Sigmoid colon (tissue), 6 donors: ENCODE measurements at regions not wholly inside any gene's neighbourhood (a gene's known extent, or its start where the extent isn't known, plus 50 kb on each side); places are given as distances from the start of the nearest gene placed in this dataset.

Experiments used
- DNase-seq: peaks from one replicate; pipeline ENCODE4 v3.0.0-alpha.2; 2019
- H3K27ac ChIP-seq, 4 donors: fragments of 200-600 bp; sonication (generic); one replicate each; pipeline ENCODE4 v1.5.1; 2016 to 2019; ENCODE audit warnings: mild to moderate bottlenecking in 1 of 4
- H3K27me3 ChIP-seq, 3 donors: fragments of 200-600 bp; sonication (generic); one replicate each; pipeline ENCODE4 v1.5.1; 2019; ENCODE audit warnings: mild to moderate bottlenecking in 1 of 3
- H3K36me3 ChIP-seq, 4 donors: fragments of 200-600 bp; sonication (generic); one replicate each; pipeline ENCODE4 v1.5.1; 2016 to 2019
- H3K4me1 ChIP-seq, 4 donors: fragments of 200-600 bp; sonication (generic); one replicate each; pipeline ENCODE4 v1.5.1; 2017 to 2019
- H3K4me3 ChIP-seq, 4 donors: fragments of 200-600 bp; sonication (generic); one replicate each; pipeline ENCODE4 v1.5.1; 2017 to 2019; ENCODE audit warnings: mild to moderate bottlenecking in 2 of 4, moderate library complexity in 1 of 4
- H3K9me3 ChIP-seq, 4 donors: fragments of 200-600 bp in 3 of 4; sonication (generic) in 3 of 4; one replicate each; pipeline versions ENCODE4 v1.5.1 to v1.6.1; 2013 to 2019
- CTCF ChIP-seq, 4 experiments: fragments of 450-650 bp in 3 of 4; fragments of 200-600 bp in 1 of 4; IDR thresholded peaks; one replicate each; pipeline ENCODE4 v1.5.1; 2016 to 2019; ENCODE audit warnings: antibody characterized with exemption in 4 of 4, mild to moderate bottlenecking in 3 of 4, moderate library complexity in 2 of 4
- EP300 ChIP-seq, 4 donors: sonication (generic); formaldehyde crosslinking; IDR thresholded peaks; one replicate each; pipeline ENCODE4 v1.6.1; 2017; ENCODE audit warnings: antibody characterized with exemption in 4 of 4
- POLR2A ChIP-seq, 2 donors: fragments of 450-650 bp; IDR thresholded peaks; one replicate each; pipeline ENCODE4 v1.6.1; 2016; ENCODE audit warnings: antibody characterized with exemption in 2 of 2, mild to moderate bottlenecking in 2 of 2, moderate library complexity in 2 of 2
- POLR2AphosphoS5 ChIP-seq, 4 donors: sonication (generic); formaldehyde crosslinking; IDR thresholded peaks; one replicate each; pipeline ENCODE4 v1.6.1; 2017; ENCODE audit warnings: antibody characterized with exemption in 4 of 4
- WGBS, 2 donors: extraction: QIAGEN DNeasy Blood & Tissue Kit; methylation state at CpG; one replicate each; pipeline ENCODE4 v1.1.7; 2013; 5-methylcytosine and 5-hydroxymethylcytosine counted together
- intact Hi-C: fragments of 100-400 bp; cut with DNase I; formaldehyde crosslinking; loops from one replicate; pipeline ENCODE4 v1.15.1; 2023
- donor health status: healthy with polysubstance abuse.
- donor health status: healthy.

- DNase-seq: no peak
- Histone ChIP-seq H3K27me3 (no peaks in the 10 kb centered on the region), H3K4me3 (no peak overlapping the region), H3K36me3 (no peaks in the 10 kb centered on the region), H3K9me3 (no peaks in the 10 kb centered on the region), H3K27ac (peak overlapping the region in 2 of 4 donors; percentile 13 to 36), H3K4me1 (peaks cover 0 to 38% (median 14%) of the 10 kb centered on the region in 4 donors)
- WGBS, 2 donors: 40 to 55% methylated on average over 7 of the region's 7 CpGs
- intact Hi-C loops: no loop called here
- TF ChIP-seq CTCF (IDR thresholded peaks at IDR 0.05): peak in 3 of 4 experiments; percentile 25 to 42 (median 31)
- TF ChIP-seq POLR2A (IDR thresholded peaks at IDR 0.05): no peak
Measured at GRCh38 chr21:27802816-27803475, 836.1 kb upstream of the ADAMTS5 start.

- WGBS, 2 donors: 74 to 80% methylated on average over 8 of the region's 8 CpGs
- no peak overlapping the region for H3K4me3 ChIP-seq
- H3K9me3 ChIP-seq: no peaks in the 10 kb centered on the region
- TF ChIP-seq CTCF (IDR thresholded peaks at IDR 0.05) (no peak), POLR2AphosphoS5 (IDR thresholded peaks at IDR 0.05) (no peak), POLR2A (IDR thresholded peaks at IDR 0.05) (no peak), EP300 (IDR thresholded peaks at IDR 0.05) (no peak)
- intact Hi-C loops: no loop called here
- no peaks in the 10 kb centered on the region for H3K36me3 ChIP-seq
- H3K4me1 ChIP-seq: peaks cover 0 to 25% (median 20%) of the 10 kb centered on the region in 4 donors
- no peak for DNase-seq
- no peaks in the 10 kb centered on the region for H3K27me3 ChIP-seq
- peak overlapping the region in 2 of 4 donors; percentile 3 to 39 for H3K27ac ChIP-seq
Measured at GRCh38 chr21:27799861-27800260, 833.0 kb upstream of the ADAMTS5 start.

GRCh38 chr21:27796106-27796505, 829.2 kb upstream of the ADAMTS5 start:
- WGBS, 2 donors: 18 to 39% methylated on average over 2 of the region's 2 CpGs
- Histone ChIP-seq H3K4me3 (no peak overlapping the region), H3K27ac (peak overlapping the region in 3 of 4 donors; percentile 30 to 56 (median 32)), H3K4me1 (peaks cover 0 to 25% (median 18%) of the 10 kb centered on the region in 4 donors), H3K36me3 (no peaks in the 10 kb centered on the region), H3K27me3 (no peaks in the 10 kb centered on the region), H3K9me3 (no peaks in the 10 kb centered on the region)
- no peak for DNase-seq
- intact Hi-C loops: no loop called here
- TF ChIP-seq POLR2AphosphoS5 (IDR thresholded peaks at IDR 0.05) (no peak), EP300 (IDR thresholded peaks at IDR 0.05) (no peak), CTCF (IDR thresholded peaks at IDR 0.05) (no peak), POLR2A (IDR thresholded peaks at IDR 0.05) (no peak)

GRCh38 chr21:27795418-27795817, 828.5 kb upstream of the ADAMTS5 start:
- Histone ChIP-seq H3K9me3 (no peaks in the 10 kb centered on the region), H3K4me1 (peaks cover 0 to 25% (median 18%) of the 10 kb centered on the region in 4 donors), H3K4me3 (no peak overlapping the region), H3K27me3 (no peaks in the 10 kb centered on the region), H3K27ac (peak overlapping the region in 3 of 4 donors; percentile 30 to 56 (median 32)), H3K36me3 (no peaks in the 10 kb centered on the region)
- intact Hi-C loops: no loop called here
- WGBS, 2 donors: 72 to 82% methylated on average over 2 of the region's 2 CpGs
- no peak for DNase-seq
- TF ChIP-seq CTCF (IDR thresholded peaks at IDR 0.05): no peak
- TF ChIP-seq POLR2A (IDR thresholded peaks at IDR 0.05): no peak
- TF ChIP-seq EP300 (IDR thresholded peaks at IDR 0.05): no peak
- TF ChIP-seq POLR2AphosphoS5 (IDR thresholded peaks at IDR 0.05): no peak

GRCh38 chr21:27793901-27794300, 827.0 kb upstream of the ADAMTS5 start:
- Histone ChIP-seq H3K27me3 (no peaks in the 10 kb centered on the region), H3K9me3 (no peaks in the 10 kb centered on the region), H3K4me3 (no peak overlapping the region), H3K36me3 (no peaks in the 10 kb centered on the region), H3K27ac (peak overlapping the region in 1 of 4 donors; percentile 56), H3K4me1 (peaks cover 0 to 25% (median 18%) of the 10 kb centered on the region in 4 donors)
- 0 to 43% methylated on average over 1 of the region's 1 CpG for WGBS, 2 donors
- DNase-seq: no peak
- intact Hi-C loops: no loop called here
- no peak for TF ChIP-seq CTCF (IDR thresholded peaks at IDR 0.05)
